Type B pancreatic cell (in vitro differentiated cells): ENCODE measurements at regions not wholly inside any gene's neighbourhood (a gene's known extent, or its start where the extent isn't known, plus 50 kb on each side); places are given as distances from the start of the nearest gene placed in this dataset.
"Not testable (repeated sequence)": the region's sequence is repeated elsewhere in the genome, so short reads cannot be mapped to it uniquely, and the experiment has no call there.

Experiments
- DNase-seq: peaks from one replicate; pipeline ENCODE4 v3.0.0; 2021; ENCODE audit warnings: mixed read lengths; ENCODE audit not compliant: unreplicated experiment; ENCODE audit errors: extremely low spot score
- H3K27ac Mint-ChIP-seq: 2 replicates; pipeline ENCODE4 v1.8.0; 2021; ENCODE audit warnings: mild to moderate bottlenecking, mixed read lengths
- H3K27me3 Mint-ChIP-seq: 2 replicates; pipeline ENCODE4 v1.8.0; 2021; ENCODE audit warnings: mixed read lengths
- H3K36me3 Mint-ChIP-seq: 2 replicates; pipeline ENCODE4 v1.8.0; 2021; ENCODE audit warnings: mixed read lengths
- H3K4me1 Mint-ChIP-seq: one replicate; pipeline ENCODE4 v1.8.0; 2021; ENCODE audit warnings: mixed read lengths; ENCODE audit not compliant: unreplicated experiment
- H3K4me3 Mint-ChIP-seq: 2 replicates; pipeline ENCODE4 v1.8.0; 2021; ENCODE audit warnings: mild to moderate bottlenecking, mixed read lengths
- H3K9me3 Mint-ChIP-seq: 2 replicates; pipeline ENCODE4 v1.8.0; 2021; ENCODE audit warnings: mixed read lengths
- TF ChIP-seq, protein P1 (sequence below): fragments of 200-600 bp; sonication (generic); conservative IDR thresholded peaks from 2 replicates; pipeline ENCODE4 v1.5.0; 2021; ENCODE audit warnings: antibody characterized with exemption, mild to moderate bottlenecking

DNA sequence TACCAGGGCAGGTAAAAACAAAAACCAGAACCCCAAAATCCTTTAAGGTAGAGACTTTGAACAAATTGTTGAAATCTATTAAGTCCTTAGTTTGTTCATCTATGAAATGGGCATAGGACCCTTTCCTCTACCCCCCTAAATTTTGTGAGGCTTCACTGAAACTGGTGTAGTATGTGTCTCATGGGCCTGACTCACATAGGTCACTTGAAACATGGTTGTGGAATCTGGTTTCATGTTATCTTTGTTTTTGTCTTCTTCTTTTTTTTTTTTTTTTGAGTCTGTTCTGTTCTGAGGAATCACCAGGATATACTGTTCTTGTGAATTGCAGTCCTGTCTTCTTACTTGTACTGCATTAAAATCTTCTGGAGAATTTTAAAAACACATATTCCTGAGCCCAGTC is 202.2 kb downstream of the KTN1 start:
- Mint-ChIP-seq H3K27me3 (no peaks in the 10 kb centered on the region), H3K27ac (no peak overlapping the region), H3K4me3 (no peak overlapping the region), H3K4me1 (peaks cover 7% of the 10 kb centered on the region), H3K9me3 (no peaks in the 10 kb centered on the region), H3K36me3 (no peaks in the 10 kb centered on the region)
- no peak for DNase-seq
- TF ChIP-seq, protein P1, sequence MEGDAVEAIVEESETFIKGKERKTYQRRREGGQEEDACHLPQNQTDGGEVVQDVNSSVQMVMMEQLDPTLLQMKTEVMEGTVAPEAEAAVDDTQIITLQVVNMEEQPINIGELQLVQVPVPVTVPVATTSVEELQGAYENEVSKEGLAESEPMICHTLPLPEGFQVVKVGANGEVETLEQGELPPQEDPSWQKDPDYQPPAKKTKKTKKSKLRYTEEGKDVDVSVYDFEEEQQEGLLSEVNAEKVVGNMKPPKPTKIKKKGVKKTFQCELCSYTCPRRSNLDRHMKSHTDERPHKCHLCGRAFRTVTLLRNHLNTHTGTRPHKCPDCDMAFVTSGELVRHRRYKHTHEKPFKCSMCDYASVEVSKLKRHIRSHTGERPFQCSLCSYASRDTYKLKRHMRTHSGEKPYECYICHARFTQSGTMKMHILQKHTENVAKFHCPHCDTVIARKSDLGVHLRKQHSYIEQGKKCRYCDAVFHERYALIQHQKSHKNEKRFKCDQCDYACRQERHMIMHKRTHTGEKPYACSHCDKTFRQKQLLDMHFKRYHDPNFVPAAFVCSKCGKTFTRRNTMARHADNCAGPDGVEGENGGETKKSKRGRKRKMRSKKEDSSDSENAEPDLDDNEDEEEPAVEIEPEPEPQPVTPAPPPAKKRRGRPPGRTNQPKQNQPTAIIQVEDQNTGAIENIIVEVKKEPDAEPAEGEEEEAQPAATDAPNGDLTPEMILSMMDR = no peak

DNA sequence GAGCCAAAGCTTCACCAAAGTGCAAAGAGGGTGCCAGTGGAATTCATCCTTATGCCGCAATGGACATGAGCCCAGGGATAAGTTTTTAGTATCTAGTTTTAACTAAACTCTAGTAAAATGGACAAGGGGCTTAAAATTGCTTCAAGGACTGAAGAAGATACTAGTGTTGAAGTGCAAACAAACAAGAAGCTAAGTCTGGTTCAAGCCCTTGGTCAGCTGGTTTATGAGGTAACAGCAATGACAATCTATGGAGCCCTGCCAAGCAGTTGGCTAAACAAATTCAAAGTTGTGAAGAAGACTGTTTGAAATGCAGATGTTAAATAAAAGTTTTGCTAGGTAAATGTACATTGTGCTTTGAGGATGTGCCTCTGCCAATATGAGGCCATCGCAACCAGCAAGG is 209.4 kb downstream of the KTN1 start:
- Mint-ChIP-seq H3K36me3 (no peaks in the 10 kb centered on the region), H3K4me3 (no peak overlapping the region)
- TF ChIP-seq, protein P1 = no peak

DNA sequence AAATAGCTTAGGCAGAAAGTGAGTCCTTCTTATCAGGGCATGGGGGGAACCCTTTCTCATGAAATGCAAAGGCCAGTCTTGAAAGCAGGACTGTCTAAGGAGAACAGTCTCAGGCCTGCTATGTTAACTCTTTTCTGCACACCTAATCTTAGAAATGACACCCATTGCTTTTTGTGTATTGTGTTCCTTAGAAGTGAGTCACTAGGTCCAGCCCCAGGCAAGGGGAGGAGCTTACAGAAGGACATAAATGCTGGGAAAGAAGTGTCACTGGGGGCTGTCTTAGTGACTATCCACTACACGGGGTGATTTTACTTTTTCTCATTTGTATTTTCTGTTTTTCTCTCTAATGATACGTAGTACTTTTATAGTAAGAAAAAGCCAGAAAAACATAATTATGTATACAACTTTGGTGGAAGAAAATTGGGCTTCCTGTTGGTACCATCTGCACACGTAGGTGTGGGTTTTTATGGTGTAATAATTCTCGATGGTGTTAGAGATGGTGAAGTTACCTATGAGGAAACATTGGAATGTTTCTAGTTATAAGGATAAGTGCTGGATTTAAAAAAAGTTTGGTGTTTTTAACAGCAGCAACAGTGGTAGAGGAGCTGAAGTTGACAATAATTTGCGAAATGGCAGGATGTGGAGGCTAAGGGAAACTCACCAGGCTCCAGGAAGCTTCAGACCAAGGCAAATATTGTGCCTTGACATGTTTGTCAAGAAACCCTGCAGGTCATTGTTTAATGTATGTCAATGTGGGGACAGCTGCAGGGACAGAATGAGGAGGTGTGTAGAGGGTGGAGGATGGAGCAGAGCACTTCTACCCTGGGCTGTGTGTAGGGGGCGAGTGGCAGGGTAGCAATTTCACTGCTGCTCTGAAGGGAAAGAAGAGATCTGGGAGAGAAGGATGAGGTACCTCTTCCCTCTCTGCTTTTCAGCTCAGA is 214.9 kb downstream of the KTN1 start:
- H3K36me3 Mint-ChIP-seq = no peaks in the 10 kb centered on the region
- H3K9me3 Mint-ChIP-seq = no peaks in the 10 kb centered on the region
- no peak for DNase-seq
- TF ChIP-seq, protein P1 = no peak
- peaks cover 16% of the 10 kb centered on the region for H3K4me1 Mint-ChIP-seq
- H3K4me3 Mint-ChIP-seq = no peak overlapping the region
- H3K27ac Mint-ChIP-seq = no peak overlapping the region
- H3K27me3 Mint-ChIP-seq = no peaks in the 10 kb centered on the region

More for the DNA sequence above, 209.4 kb downstream of the KTN1 start:
- Mint-ChIP-seq H3K9me3 (no peaks in the 10 kb centered on the region), H3K4me1 (no peaks in the 10 kb centered on the region), H3K27ac (no peak overlapping the region), H3K27me3 (no peaks in the 10 kb centered on the region)
- DNase-seq = no peak

DNA sequence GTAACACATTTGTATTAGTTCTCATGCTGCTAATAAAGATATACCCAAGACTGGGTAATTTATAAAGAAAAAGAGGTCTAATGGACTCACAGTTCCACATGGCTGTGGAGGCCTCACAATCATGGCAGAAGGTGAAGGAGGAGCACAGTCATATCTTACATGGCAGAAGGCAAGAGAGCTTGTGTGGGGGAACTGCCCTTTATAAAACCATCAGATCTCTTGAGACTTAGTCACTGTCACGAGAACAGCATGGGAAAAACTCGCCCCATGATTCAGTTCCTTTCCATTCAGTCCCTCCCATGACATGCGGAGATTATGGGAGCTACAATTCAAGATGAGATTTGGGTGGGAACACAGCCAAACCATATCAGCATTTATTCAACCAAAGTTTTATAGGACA is 216.5 kb downstream of the KTN1 start:
- not testable (repeated sequence) for H3K27me3 Mint-ChIP-seq, H3K4me3 Mint-ChIP-seq, H3K9me3 Mint-ChIP-seq, DNase-seq, H3K27ac Mint-ChIP-seq, H3K36me3 Mint-ChIP-seq
- H3K4me1 Mint-ChIP-seq = peaks cover 26% of the 10 kb centered on the region

DNA sequence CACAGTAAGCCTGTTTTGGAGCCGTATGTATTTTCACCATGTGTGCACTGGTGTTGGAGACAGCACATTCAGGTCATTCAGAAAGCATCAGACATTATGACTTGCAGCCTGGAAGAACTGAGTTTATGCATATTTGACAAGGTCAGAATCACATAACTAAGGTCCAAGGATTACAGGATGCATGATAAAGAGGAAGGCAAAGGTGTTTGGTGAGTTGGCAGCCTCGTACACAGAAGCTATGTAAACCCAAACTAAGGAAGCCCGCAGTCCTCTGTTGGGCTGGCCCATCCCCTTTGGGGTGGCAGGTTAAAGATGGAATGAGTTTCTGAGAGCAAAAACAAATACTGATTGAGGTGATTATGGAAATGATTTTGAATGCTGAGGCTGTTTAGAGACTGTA is 218.4 kb downstream of the KTN1 start:
- Mint-ChIP-seq H3K4me1 (peaks cover 39% of the 10 kb centered on the region), H3K27me3 (no peaks in the 10 kb centered on the region), H3K27ac (no peak overlapping the region), H3K9me3 (peaks cover 4% of the 10 kb centered on the region), H3K36me3 (no peaks in the 10 kb centered on the region), H3K4me3 (no peak overlapping the region)
- no peak for DNase-seq
- TF ChIP-seq, protein P1 = no peak

DNA sequence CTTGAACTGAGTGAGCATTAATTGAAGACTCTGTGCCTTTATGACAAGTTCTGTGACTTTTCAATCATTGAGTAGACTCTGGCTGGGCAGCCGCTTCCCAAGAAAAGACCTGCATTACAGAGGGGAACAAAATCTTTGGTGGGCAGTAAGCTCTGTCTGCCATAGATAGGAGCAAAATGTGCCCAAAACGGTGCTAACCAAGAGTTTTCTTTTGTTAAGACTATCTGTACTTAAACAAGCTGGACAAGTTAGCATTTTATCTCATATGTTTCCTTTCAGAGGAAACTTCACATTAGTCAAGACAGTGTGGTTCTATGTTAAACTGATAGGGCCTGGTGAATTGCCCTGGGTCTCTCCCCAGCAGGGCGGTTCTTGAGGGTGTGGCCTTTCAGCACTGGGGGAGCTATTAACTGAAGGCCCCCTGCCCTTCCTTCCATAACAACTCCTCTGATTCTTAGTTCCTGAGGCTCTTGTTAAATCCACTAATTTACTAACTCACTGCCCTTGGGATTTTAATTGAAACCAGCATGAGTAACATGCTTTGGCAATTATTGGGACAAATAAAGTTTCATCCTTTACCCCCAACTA is 219.6 kb downstream of the KTN1 start:
- DNase-seq = no peak
- Mint-ChIP-seq H3K36me3 (no peaks in the 10 kb centered on the region), H3K9me3 (peaks cover 4% of the 10 kb centered on the region), H3K27me3 (no peaks in the 10 kb centered on the region), H3K27ac (peak overlapping the region; percentile 61), H3K4me3 (peak overlapping the region; percentile 46), H3K4me1 (peaks cover 44% of the 10 kb centered on the region)
- TF ChIP-seq, protein P1 = no peak
